ENCODE measurements at regions not wholly inside any gene's neighbourhood (a gene's known extent, or its start where the extent isn't known, plus 50 kb on each side); places are given as distances from the start of the nearest gene placed in this dataset.

GRCh38 chr3:76731471-76731870, 308.4 kb upstream of the ROBO2 start:
- no peak for DNase-seq (ENCODE audit: low read depth)
- TF ChIP-seq CTCF (conservative IDR thresholded peaks at IDR 0.05; ENCODE audit: low read length): no peak
- no peak overlapping the region for H3K4me3 ChIP-seq (ENCODE audit: low read length)

GRCh38 chr3:76733073-76733759, 306.7 kb upstream of the ROBO2 start:
- no peak for TF ChIP-seq CTCF (conservative IDR thresholded peaks at IDR 0.05; ENCODE audit: low read length)
- H3K4me3 ChIP-seq (ENCODE audit: low read length): no peak overlapping the region
- DNase-seq (ENCODE audit: low read depth): no peak

GRCh38 chr3:76735152-76735551, 304.7 kb upstream of the ROBO2 start:
- DNase-seq (ENCODE audit: low read depth): no peak
- TF ChIP-seq CTCF (conservative IDR thresholded peaks at IDR 0.05; ENCODE audit: low read length): no peak
- no peak overlapping the region for H3K4me3 ChIP-seq (ENCODE audit: low read length)

- TF ChIP-seq CTCF (conservative IDR thresholded peaks at IDR 0.05; ENCODE audit: low read length): no peak
- H3K4me3 ChIP-seq (ENCODE audit: low read length): no peak overlapping the region
- no peak for DNase-seq (ENCODE audit: low read depth)
These were observed 286.3 kb upstream of the ROBO2 start for GRCh38 chr3:76753599-76753998.

- no peak for TF ChIP-seq CTCF (conservative IDR thresholded peaks at IDR 0.05; ENCODE audit: low read length)
- H3K4me3 ChIP-seq (ENCODE audit: low read length): no peak overlapping the region
- no peak for DNase-seq (ENCODE audit: low read depth)
These were observed 285.7 kb upstream of the ROBO2 start for GRCh38 chr3:76754247-76754646.

- no peak overlapping the region for H3K4me3 ChIP-seq (ENCODE audit: low read length)
- TF ChIP-seq CTCF (conservative IDR thresholded peaks at IDR 0.05; ENCODE audit: low read length): no peak
- no peak for DNase-seq (ENCODE audit: low read depth)
These were observed 283.3 kb upstream of the ROBO2 start for GRCh38 chr3:76756577-76756976.

GRCh38 chr3:76760336-76760735, 279.6 kb upstream of the ROBO2 start:
- no peak overlapping the region for H3K4me3 ChIP-seq (ENCODE audit: low read length)
- DNase-seq (ENCODE audit: low read depth): no peak
- TF ChIP-seq CTCF (conservative IDR thresholded peaks at IDR 0.05; ENCODE audit: low read length): no peak

All from AG10803 (cell line).